ENCODE measurements at regions not wholly inside any gene's neighbourhood (a gene's known extent, or its start where the extent isn't known, plus 50 kb on each side); places are given as distances from the start of the nearest gene placed in this dataset.

GRCh38 chr3:89813500-89813899, 706.1 kb downstream of the EPHA3 start:
- no peaks in the 10 kb centered on the region for H3K27me3 ChIP-seq (ENCODE audit: control insufficient read depth in 1 of 2, insufficient read depth in 2 of 2, low read length in 2 of 2)
- no peaks in the 10 kb centered on the region for H3K4me1 ChIP-seq (ENCODE audit: control insufficient read depth, insufficient read depth, low read length)
- no peak overlapping the region for H3K9ac ChIP-seq (ENCODE audit: low read length in 2 of 2)
- H3K27ac ChIP-seq (ENCODE audit: low read length), result no peak overlapping the region
- no peak overlapping the region for H3K4me3 ChIP-seq (ENCODE audit: low read length in 2 of 2)
- H3K9me3 ChIP-seq (ENCODE audit: control insufficient read depth in 2 of 2, low read length in 2 of 2), result peaks cover 2 to 3% of the 10 kb centered on the region in 2 donors
- H3K36me3 ChIP-seq (ENCODE audit: control insufficient read depth in 2 of 2, insufficient read depth in 2 of 2, low read length in 2 of 2), result no peaks in the 10 kb centered on the region

- Histone ChIP-seq H3K4me1 (ENCODE audit: control insufficient read depth, insufficient read depth, low read length) (no peaks in the 10 kb centered on the region), H3K36me3 (ENCODE audit: control insufficient read depth in 2 of 2, insufficient read depth in 2 of 2, low read length in 2 of 2) (no peaks in the 10 kb centered on the region), H3K9me3 (ENCODE audit: control insufficient read depth in 2 of 2, low read length in 2 of 2) (no peaks in the 10 kb centered on the region), H3K27ac (ENCODE audit: low read length) (no peak overlapping the region), H3K4me3 (ENCODE audit: low read length in 2 of 2) (no peak overlapping the region), H3K9ac (ENCODE audit: low read length in 2 of 2) (no peak overlapping the region), H3K27me3 (ENCODE audit: control insufficient read depth in 1 of 2, insufficient read depth in 2 of 2, low read length in 2 of 2) (no peaks in the 10 kb centered on the region)
These were observed 733.6 kb downstream of the EPHA3 start for GRCh38 chr3:89841041-89841440.

GRCh38 chr3:89845053-89845452, 737.6 kb downstream of the EPHA3 start:
- Histone ChIP-seq H3K9me3 (ENCODE audit: control insufficient read depth in 2 of 2, low read length in 2 of 2) (no peaks in the 10 kb centered on the region), H3K4me3 (ENCODE audit: low read length in 2 of 2) (no peak overlapping the region), H3K27me3 (ENCODE audit: control insufficient read depth in 1 of 2, insufficient read depth in 2 of 2, low read length in 2 of 2) (no peaks in the 10 kb centered on the region), H3K27ac (ENCODE audit: low read length) (no peak overlapping the region), H3K9ac (ENCODE audit: low read length in 2 of 2) (no peak overlapping the region), H3K36me3 (ENCODE audit: control insufficient read depth in 2 of 2, insufficient read depth in 2 of 2, low read length in 2 of 2) (no peaks in the 10 kb centered on the region), H3K4me1 (ENCODE audit: control insufficient read depth, insufficient read depth, low read length) (no peaks in the 10 kb centered on the region)

- Histone ChIP-seq H3K4me3 (ENCODE audit: low read length in 2 of 2) (no peak overlapping the region), H3K9ac (ENCODE audit: low read length in 2 of 2) (no peak overlapping the region), H3K36me3 (ENCODE audit: control insufficient read depth in 2 of 2, insufficient read depth in 2 of 2, low read length in 2 of 2) (no peaks in the 10 kb centered on the region), H3K27ac (ENCODE audit: low read length) (no peak overlapping the region), H3K27me3 (ENCODE audit: control insufficient read depth in 1 of 2, insufficient read depth in 2 of 2, low read length in 2 of 2) (no peaks in the 10 kb centered on the region), H3K4me1 (ENCODE audit: control insufficient read depth, insufficient read depth, low read length) (no peaks in the 10 kb centered on the region), H3K9me3 (ENCODE audit: control insufficient read depth in 2 of 2, low read length in 2 of 2) (no peaks in the 10 kb centered on the region)
These were observed 740.5 kb downstream of the EPHA3 start for GRCh38 chr3:89847955-89848354.

GRCh38 chr3:89851974-89852621, 744.7 kb downstream of the EPHA3 start:
- no peak overlapping the region for H3K9ac ChIP-seq (ENCODE audit: low read length in 2 of 2)
- H3K27me3 ChIP-seq (ENCODE audit: control insufficient read depth in 1 of 2, insufficient read depth in 2 of 2, low read length in 2 of 2), result no peaks in the 10 kb centered on the region
- H3K4me3 ChIP-seq (ENCODE audit: low read length in 2 of 2), result no peak overlapping the region
- H3K4me1 ChIP-seq (ENCODE audit: control insufficient read depth, insufficient read depth, low read length), result no peaks in the 10 kb centered on the region
- no peaks in the 10 kb centered on the region for H3K36me3 ChIP-seq (ENCODE audit: control insufficient read depth in 2 of 2, insufficient read depth in 2 of 2, low read length in 2 of 2)
- H3K27ac ChIP-seq (ENCODE audit: low read length), result no peak overlapping the region
- no peaks in the 10 kb centered on the region for H3K9me3 ChIP-seq (ENCODE audit: control insufficient read depth in 2 of 2, low read length in 2 of 2)

GRCh38 chr3:89859757-89860156, 752.3 kb downstream of the EPHA3 start:
- no peaks in the 10 kb centered on the region for H3K27me3 ChIP-seq (ENCODE audit: control insufficient read depth in 1 of 2, insufficient read depth in 2 of 2, low read length in 2 of 2)
- no peak overlapping the region for H3K27ac ChIP-seq (ENCODE audit: low read length)
- no peak overlapping the region for H3K4me3 ChIP-seq (ENCODE audit: low read length in 2 of 2)
- H3K9me3 ChIP-seq (ENCODE audit: control insufficient read depth in 2 of 2, low read length in 2 of 2), result peaks cover 0 to 3% of the 10 kb centered on the region in 2 donors
- H3K36me3 ChIP-seq (ENCODE audit: control insufficient read depth in 2 of 2, insufficient read depth in 2 of 2, low read length in 2 of 2), result no peaks in the 10 kb centered on the region
- no peaks in the 10 kb centered on the region for H3K4me1 ChIP-seq (ENCODE audit: control insufficient read depth, insufficient read depth, low read length)
- H3K9ac ChIP-seq (ENCODE audit: low read length in 2 of 2), result no peak overlapping the region

- Histone ChIP-seq H3K9ac (ENCODE audit: low read length in 2 of 2) (no peak overlapping the region), H3K4me1 (ENCODE audit: control insufficient read depth, insufficient read depth, low read length) (no peaks in the 10 kb centered on the region), H3K9me3 (ENCODE audit: control insufficient read depth in 2 of 2, low read length in 2 of 2) (peaks cover 0 to 3% of the 10 kb centered on the region in 2 donors), H3K27me3 (ENCODE audit: control insufficient read depth in 1 of 2, insufficient read depth in 2 of 2, low read length in 2 of 2) (no peaks in the 10 kb centered on the region), H3K4me3 (ENCODE audit: low read length in 2 of 2) (no peak overlapping the region), H3K27ac (ENCODE audit: low read length) (no peak overlapping the region), H3K36me3 (ENCODE audit: control insufficient read depth in 2 of 2, insufficient read depth in 2 of 2, low read length in 2 of 2) (no peaks in the 10 kb centered on the region)
These were observed 759.9 kb downstream of the EPHA3 start for GRCh38 chr3:89867286-89867685.

- H3K36me3 ChIP-seq (ENCODE audit: control insufficient read depth in 2 of 2, insufficient read depth in 2 of 2, low read length in 2 of 2), result no peaks in the 10 kb centered on the region
- H3K4me1 ChIP-seq (ENCODE audit: control insufficient read depth, insufficient read depth, low read length), result no peaks in the 10 kb centered on the region
- H3K9me3 ChIP-seq (ENCODE audit: control insufficient read depth in 2 of 2, low read length in 2 of 2), result peaks cover 0 to 2% of the 10 kb centered on the region in 2 donors
- H3K9ac ChIP-seq (ENCODE audit: low read length in 2 of 2), result no peak overlapping the region
- no peaks in the 10 kb centered on the region for H3K27me3 ChIP-seq (ENCODE audit: control insufficient read depth in 1 of 2, insufficient read depth in 2 of 2, low read length in 2 of 2)
- H3K4me3 ChIP-seq (ENCODE audit: low read length in 2 of 2), result no peak overlapping the region
- H3K27ac ChIP-seq (ENCODE audit: low read length), result no peak overlapping the region
These were observed 768.7 kb downstream of the EPHA3 start for GRCh38 chr3:89876116-89876515.

GRCh38 chr3:89877230-89877629, 769.8 kb downstream of the EPHA3 start:
- H3K36me3 ChIP-seq (ENCODE audit: control insufficient read depth in 2 of 2, insufficient read depth in 2 of 2, low read length in 2 of 2), result no peaks in the 10 kb centered on the region
- no peaks in the 10 kb centered on the region for H3K27me3 ChIP-seq (ENCODE audit: control insufficient read depth in 1 of 2, insufficient read depth in 2 of 2, low read length in 2 of 2)
- no peak overlapping the region for H3K4me3 ChIP-seq (ENCODE audit: low read length in 2 of 2)
- no peaks in the 10 kb centered on the region for H3K4me1 ChIP-seq (ENCODE audit: control insufficient read depth, insufficient read depth, low read length)
- peaks cover 0 to 2% of the 10 kb centered on the region in 2 donors for H3K9me3 ChIP-seq (ENCODE audit: control insufficient read depth in 2 of 2, low read length in 2 of 2)
- no peak overlapping the region for H3K27ac ChIP-seq (ENCODE audit: low read length)
- H3K9ac ChIP-seq (ENCODE audit: low read length in 2 of 2), result no peak overlapping the region

GRCh38 chr3:89889386-89889785, 782.0 kb downstream of the EPHA3 start:
- H3K9ac ChIP-seq (ENCODE audit: low read length in 2 of 2), result no peak overlapping the region
- H3K9me3 ChIP-seq (ENCODE audit: control insufficient read depth in 2 of 2, low read length in 2 of 2), result peaks cover 0 to 5% of the 10 kb centered on the region in 2 donors
- no peaks in the 10 kb centered on the region for H3K4me1 ChIP-seq (ENCODE audit: control insufficient read depth, insufficient read depth, low read length)
- no peak overlapping the region for H3K27ac ChIP-seq (ENCODE audit: low read length)
- no peak overlapping the region for H3K4me3 ChIP-seq (ENCODE audit: low read length in 2 of 2)
- no peaks in the 10 kb centered on the region for H3K27me3 ChIP-seq (ENCODE audit: control insufficient read depth in 1 of 2, insufficient read depth in 2 of 2, low read length in 2 of 2)
- no peaks in the 10 kb centered on the region for H3K36me3 ChIP-seq (ENCODE audit: control insufficient read depth in 2 of 2, insufficient read depth in 2 of 2, low read length in 2 of 2)

GRCh38 chr3:89908711-89909213, 801.3 kb downstream of the EPHA3 start:
- Histone ChIP-seq H3K4me3 (ENCODE audit: low read length in 2 of 2) (no peak overlapping the region), H3K9me3 (ENCODE audit: control insufficient read depth in 2 of 2, low read length in 2 of 2) (peaks cover 0 to 3% of the 10 kb centered on the region in 2 donors), H3K27me3 (ENCODE audit: control insufficient read depth in 1 of 2, insufficient read depth in 2 of 2, low read length in 2 of 2) (no peaks in the 10 kb centered on the region), H3K27ac (ENCODE audit: low read length) (no peak overlapping the region), H3K36me3 (ENCODE audit: control insufficient read depth in 2 of 2, insufficient read depth in 2 of 2, low read length in 2 of 2) (no peaks in the 10 kb centered on the region), H3K9ac (ENCODE audit: low read length in 2 of 2) (no peak overlapping the region), H3K4me1 (ENCODE audit: control insufficient read depth, insufficient read depth, low read length) (no peaks in the 10 kb centered on the region)
